GM21423 (cell line): ENCODE measurements at regions not wholly inside any gene's neighbourhood (a gene's known extent, or its start where the extent isn't known, plus 50 kb on each side); places are given as distances from the start of the nearest gene placed in this dataset.

Experiments used
- ATAC-seq: cut with Tn5 transposase; IDR thresholded peaks from one replicate; pipeline ENCODE4 v1.9.1; 2021; ENCODE audit warnings: mild to moderate bottlenecking, moderate library complexity; ENCODE audit not compliant: unreplicated experiment

DNA sequence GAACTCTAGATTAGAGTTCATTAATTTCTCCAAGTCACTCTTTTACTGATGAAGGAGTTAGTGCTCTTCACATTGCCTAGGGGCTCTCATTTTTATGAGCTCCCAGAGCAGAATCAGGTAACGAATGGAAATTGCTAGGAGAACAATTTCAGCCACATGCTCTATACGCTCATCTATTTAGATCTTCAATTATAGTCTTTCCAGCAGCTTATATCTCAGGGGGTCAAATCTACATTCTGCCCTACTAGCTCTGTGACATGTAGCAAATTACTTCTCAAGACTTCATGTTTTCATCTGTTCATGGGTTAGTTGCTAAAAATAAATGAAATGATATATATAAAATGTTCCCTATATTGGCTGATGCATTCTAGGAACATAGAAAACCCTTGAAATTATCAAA lies 183.6 kb downstream of the PLPP3 start:
- no peak for ATAC-seq

- no peak for ATAC-seq
Observed at GRCh38 chr1:56394298-56394697, 185.1 kb downstream of the PLPP3 start.

- ATAC-seq: no peak
Observed at GRCh38 chr1:56390934-56391731, 188.2 kb downstream of the PLPP3 start.

GRCh38 chr1:56390232-56390867 lies 189.0 kb downstream of the PLPP3 start:
- ATAC-seq: no peak

- ATAC-seq: no peak
Observed at GRCh38 chr1:56389813-56390212, 189.6 kb downstream of the PLPP3 start.

DNA sequence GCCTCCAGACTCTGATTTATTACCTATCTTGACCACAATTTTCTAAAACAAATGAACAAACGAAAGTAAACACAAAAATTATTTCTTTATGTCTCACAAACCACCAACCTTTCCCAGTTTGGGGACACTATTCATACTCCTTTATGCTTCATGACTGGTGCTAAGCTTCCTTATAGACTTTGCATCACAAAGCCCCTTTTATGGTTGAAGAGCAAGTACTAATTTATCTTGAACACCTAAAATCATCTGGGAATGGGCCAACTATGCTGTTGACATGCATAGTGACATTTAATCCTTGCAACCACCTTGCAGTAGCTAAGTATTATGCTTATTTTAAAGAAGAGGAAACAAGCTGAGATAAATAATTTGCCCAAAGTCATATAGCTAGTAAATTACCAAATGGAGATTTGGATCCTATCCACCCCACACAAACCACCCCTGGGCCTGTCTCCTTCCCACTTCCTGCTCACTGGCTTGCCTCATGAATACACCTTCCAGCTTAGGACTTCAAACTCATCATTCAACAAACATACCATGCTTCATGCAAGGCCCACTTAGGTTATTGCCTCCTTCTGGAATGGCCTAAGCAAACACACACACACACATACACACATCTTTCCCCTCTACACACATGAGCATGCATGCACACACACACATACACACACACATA lies 192.2 kb downstream of the PLPP3 start:
- no peak for ATAC-seq

GRCh38 chr1:56385314-56385713 lies 194.0 kb downstream of the PLPP3 start:
- ATAC-seq: no peak

- ATAC-seq: no peak
Observed at GRCh38 chr1:56382929-56383328, 196.4 kb downstream of the PLPP3 start.

DNA sequence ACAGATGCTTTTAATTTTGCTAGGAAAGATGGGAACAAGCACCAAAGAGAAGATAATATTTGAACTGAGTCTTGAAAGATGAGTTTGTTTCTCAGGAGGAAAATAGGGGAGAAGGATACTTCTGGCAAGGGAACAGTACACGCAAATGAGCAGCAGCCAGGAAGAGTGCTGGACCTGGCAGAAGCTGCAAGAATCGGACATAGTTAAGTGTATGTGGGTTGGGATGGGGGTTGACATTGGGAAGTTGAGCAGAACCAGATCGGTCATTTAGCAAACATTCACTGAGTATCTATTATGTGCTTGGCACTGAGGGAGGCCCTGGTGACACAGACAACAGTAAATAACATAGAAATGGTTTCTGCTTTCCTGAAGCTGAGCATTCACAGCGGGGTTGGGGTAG lies 198.8 kb downstream of the PLPP3 start:
- ATAC-seq: no peak

- no peak for ATAC-seq
Observed at GRCh38 chr1:56378341-56379070, 200.9 kb downstream of the PLPP3 start.

DNA sequence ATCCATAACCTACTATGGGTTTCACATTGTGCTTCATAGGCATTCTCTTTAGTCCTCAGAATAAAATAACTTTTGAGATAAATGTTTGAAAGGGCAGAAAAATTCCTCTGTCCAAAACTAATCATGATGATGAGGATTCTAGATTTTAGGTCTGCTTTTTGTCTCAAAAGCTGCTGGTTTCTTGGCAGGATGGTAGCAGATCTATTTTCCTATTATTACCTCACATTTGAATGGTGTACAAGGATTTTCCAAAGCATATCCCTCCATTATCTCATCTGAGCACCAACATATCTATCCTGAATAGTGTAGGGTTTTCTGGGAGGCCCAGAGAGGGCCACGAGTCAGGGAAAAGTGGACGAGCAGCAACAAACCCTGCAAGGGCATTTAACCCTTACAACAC lies 201.9 kb downstream of the PLPP3 start:
- no peak for ATAC-seq

DNA sequence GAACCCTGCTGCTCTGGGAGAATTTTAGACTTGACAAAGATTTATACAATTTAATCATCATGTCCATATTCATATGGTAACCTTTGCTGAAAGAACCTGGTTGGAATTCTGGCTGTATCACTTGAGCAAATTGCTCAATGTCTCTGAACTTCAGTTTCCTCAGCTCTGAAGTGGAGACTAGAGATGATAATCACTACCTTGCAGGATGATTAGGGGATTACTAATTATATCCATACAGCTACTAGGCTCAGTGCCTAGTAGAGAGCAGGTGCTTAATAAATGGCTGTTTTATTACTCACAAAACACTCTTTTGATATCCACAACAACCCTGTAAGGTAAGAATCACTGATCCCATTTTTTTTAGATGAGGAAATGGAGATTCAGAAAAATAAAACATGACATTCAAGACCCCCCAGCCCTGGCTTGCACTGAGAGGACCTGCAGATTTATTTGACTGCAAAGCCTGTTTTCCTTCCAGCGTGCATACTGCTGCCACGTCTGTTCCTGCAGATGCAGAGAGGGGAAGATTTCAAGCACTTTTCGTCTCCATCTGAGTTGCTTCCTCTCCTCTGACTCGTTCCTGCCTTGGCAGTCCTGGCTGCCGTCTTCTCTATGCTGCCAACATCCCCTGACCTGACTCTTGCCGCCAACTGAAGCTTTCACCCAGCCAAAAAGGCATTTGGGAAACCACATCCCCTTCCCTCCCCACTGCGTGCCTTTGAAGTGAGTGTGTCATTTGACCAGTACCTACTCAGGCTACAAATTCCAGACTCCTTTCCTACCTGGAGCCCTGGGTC lies 203.0 kb downstream of the PLPP3 start:
- ATAC-seq: no peak

GRCh38 chr1:56375326-56375804 lies 204.0 kb downstream of the PLPP3 start:
- ATAC-seq: no peak

- no peak for ATAC-seq
Observed at GRCh38 chr1:56374026-56374974, 205.1 kb downstream of the PLPP3 start.

DNA sequence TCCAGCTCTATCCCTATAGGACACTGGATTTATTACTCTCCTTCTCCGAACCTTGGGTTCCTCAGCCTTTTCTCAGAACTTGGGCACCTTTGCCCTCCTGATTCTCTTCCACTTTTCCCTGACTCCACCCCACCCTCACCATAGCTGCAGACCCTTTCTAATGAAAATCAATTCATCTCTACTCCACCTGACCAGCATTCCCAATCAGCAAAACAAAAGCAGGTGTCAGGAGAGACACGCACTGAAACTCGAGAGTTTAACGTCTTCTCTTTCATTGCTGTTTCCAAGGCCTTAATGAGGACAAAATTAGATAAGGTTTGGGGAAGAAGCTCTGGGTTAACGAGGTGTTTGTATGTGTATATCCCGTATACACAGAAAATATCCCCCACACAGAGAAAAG lies 208.8 kb downstream of the PLPP3 start:
- no peak for ATAC-seq

DNA sequence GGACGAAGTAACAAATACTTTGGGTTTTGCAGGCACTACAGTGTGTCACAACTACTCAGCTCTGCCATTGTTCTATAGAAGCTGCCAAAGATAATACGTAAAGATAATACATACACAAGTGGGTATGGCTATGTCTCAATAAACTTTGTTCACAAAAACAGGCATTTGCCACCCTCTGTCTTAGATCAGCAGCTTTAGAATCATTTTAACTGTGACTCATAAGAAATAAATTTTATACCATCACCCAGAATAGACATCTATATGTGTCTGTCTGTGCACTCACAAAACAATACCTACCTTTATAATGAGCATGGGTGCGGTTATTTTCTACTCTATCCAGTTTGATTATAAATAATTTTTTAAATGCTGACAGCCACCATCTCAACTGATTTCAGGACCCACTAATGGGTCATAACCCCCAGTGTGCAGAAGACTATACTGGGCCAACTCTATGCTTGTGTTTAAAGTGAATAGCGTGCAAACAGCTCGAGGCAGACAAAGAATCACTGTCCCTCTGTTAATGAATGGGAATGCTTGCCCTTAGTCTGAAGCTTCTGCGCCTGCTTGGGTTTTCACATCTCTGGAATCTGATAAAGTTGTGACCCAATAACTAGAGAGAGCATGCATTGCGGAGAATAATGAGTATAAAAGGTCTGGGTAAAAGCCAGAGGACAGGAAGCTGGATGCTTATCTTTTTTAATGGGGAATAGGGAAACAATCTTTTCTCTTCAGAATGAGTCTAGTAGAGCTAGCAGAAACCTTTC lies 216.2 kb downstream of the PLPP3 start:
- ATAC-seq: no peak

DNA sequence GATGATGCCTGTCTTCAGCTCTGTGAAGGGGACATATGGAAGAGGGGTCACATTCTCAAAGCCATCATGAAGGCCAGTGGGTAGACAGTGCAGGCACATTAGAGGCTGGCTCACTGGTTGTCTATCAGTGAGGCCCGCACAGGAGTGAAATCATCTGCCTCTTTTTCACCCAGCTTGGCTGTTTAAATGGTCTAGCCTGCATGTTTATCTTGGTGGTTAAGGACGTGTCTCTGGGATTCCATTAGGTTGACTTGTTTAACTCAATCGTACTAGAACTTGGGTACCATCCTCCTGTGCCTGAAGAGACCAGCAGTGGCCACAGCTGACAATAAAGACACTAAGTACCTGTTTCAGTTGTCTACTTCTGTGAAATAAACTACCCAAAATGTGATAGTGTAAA lies 219.3 kb downstream of the PLPP3 start:
- no peak for ATAC-seq

DNA sequence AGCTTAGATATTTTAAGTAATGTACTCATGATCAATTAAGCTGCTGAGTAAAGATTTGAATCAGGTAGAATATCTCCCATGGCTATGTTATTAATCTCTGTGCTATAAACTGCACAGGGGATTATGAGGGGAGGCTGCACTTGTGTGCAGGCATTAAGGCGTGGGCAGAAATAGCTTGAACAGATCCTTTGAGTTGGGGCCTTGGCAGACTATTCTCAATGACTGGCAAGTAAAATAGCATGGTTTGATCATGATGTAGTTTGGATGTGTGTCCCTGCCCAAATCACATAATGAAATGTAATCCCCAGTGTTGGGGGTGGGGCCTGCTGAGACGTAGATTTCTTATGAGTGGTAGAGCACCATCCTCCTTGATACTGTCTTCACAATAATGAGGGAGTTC lies 220.3 kb downstream of the PLPP3 start:
- ATAC-seq: no peak
